ENCODE measurements at regions not wholly inside any gene's neighbourhood (a gene's known extent, or its start where the extent isn't known, plus 50 kb on each side); places are given as distances from the start of the nearest gene placed in this dataset.
A peak's percentile ranks its signal among the peaks of the same experiment; 100 is the strongest.

DNA sequence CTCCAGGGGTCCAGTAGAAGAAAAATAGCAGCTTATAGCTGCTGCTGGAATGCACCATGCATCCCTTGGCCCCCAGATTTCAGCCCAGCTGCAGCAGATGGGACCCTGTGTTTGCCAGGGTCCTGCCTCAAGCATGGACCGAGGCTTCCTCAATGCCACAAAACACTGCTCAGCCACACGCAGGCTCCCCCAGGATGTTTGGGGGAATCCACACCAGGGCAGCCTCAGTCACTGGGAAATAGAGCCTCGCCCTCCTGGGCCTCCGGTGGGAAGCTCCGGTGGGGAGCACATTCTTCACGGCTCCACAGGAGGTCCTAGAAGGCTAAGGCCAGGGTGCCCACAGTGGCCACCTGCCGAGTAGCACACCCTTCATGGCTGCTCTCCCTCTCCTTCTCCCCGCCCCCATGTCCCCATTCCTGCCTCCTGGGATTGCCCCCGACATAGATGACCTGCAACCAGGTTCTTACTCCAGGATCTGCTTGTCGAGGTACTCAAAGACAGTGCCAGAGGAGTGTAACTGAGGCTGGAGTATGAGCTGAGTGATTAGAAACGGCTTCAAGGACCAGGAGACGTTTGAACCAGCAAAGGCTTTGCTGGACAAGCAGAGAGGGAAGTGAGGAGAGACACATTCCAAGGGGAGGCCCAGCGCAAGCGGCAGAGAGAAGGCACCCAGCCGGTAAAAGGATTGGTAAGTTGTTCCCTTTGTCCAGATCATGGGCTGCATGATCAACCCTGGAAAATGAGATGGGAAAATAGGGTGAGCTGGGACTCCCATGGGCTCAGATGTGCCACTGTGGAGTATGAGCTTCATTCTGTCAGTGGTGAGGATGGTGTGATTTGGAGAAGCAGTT is 110.7 kb upstream of the UQCRFS1 start:
- no peak for DNase-seq (ENCODE audit: low spot score)

DNA sequence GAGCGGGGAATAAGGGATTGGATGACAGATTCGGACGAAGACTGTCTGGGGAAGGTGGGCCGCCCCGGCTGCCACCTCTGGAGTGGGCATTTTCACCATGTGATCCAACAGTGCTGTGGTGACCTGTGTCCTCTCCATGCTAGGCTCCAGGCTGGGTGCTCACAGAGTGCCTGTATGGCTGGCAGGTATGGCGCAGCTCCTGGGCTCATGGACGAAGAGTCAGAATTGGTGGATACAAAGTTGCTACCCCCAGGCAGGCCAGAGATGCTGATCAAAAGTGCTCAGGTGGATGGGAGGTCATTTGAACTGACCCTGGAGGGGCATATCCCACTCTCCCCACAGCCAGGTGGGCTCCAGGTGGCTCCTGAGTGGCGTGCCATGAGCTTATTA is 111.3 kb upstream of the UQCRFS1 start:
- no peak for DNase-seq (ENCODE audit: low spot score)

DNA sequence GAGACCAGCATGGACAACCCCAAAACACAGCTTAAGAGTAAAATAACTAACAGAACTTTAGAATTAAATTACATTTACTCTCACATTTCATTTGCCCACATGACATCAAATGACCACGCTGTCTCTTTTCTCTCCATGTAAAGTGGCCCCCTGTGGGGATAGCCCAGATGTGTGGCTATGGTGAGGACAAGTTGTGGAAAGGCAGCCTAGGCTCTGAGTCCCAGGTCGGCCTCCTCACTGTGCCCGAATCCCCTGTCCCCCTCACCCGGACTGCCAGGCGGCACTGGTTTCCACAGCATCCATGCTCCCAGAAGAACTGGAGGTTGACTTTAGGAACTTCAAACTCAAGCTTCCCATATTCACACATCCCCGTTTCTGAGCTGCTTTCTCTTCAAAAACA is 111.8 kb upstream of the UQCRFS1 start:
- DNase-seq (ENCODE audit: low spot score): no peak

DNA sequence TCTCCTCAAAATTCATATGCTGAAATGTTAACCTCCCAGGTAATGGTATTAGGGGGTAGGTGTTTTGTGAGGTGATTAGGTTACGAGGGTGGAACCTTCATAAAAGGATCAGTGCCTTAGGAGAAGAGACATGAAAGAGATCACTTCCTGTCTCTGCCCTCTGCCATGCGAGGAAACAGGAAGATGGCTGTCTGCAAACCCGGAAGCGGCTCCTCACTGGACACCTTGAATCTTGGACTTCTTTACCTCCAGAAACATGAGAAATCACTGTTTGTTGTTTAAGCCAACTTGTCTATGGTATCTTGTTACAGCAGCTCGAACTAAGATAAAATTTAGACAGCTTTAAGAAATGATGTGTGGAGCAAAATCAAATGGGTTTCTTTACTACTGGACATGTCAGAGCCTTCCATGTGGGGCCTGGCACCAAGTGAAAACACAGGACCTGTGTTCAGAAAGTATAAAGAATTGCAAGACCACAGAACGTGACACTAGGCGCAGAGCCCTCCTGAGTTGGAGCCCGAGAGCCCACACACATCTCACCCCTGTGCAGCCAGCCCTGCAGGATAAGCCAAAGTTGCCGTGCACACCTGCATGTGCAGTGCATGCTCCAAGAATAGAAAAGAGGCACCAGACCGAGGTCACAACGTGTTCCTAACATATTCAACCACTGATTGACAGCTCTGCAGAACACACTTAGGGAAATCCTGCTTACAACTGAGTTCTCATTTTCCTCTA is 112.5 kb upstream of the UQCRFS1 start:
- no peak for DNase-seq (ENCODE audit: low spot score)

DNA sequence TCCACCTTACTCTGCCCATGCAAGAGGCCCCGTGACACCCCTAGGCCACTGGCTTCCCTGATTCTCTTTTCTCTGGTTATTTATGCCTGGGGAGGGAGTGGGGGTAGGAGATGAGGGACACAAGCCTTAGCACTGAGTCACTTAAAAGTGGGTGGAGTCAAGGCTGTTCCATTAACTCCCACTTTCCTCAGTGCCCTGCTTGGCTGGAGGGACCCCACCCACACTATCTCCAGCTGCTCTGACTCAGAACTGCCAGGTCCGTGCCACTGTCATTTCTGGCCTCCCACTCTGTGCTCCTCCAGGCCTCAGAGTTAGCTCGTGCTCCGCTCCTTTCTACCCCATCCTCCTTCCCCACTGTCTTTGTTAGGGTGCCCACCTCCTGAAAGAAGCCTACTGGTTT is 113.4 kb upstream of the UQCRFS1 start:
- no peak for DNase-seq (ENCODE audit: low spot score)

DNA sequence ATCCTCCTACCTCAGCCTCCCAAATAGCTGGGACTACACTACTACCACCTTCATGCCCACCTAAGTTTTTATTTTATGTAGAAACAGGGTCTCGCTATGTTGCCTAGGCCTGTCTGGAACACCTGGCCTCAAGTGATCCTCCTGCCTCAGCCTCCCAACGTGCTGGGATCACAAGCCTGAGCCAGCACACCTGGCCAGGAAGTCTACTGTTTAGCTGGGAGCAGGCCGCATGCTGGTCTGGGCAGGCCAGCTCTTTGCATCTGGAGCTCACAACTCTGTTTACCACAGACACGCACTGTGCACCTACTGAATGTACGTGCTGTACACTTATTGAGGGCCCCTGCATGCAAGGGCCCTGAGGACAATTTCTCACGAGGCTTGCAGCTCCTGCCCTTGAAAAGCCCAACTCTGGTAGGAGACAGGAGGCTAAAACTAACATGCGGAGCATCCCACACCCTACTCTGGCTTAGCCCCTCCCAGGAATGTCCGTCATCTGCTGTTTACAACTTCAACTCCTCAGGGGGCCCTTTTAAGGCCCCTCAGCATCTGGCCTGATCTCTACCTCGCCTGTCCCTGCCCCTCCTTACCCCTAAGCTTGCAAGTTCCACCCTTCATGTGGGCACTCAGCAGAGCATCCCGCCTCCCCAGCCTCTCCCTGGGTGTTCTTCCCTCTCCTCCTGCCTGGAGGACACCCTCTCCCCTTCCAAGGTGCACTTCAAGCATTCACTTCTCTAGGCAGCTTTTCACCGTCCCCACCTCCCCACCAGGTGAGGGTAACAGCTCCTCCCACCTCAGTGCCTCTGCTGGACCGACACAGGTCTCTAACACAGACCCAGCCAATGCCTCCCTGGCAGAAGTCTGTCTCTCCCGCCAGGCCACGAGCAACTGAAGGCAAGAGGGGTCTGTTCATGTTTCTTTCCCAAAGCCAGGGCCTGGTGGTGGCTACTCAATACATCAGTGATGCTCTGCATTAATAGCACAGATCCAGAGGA is 114.2 kb upstream of the UQCRFS1 start:
- no peak for DNase-seq (ENCODE audit: low spot score)

DNA sequence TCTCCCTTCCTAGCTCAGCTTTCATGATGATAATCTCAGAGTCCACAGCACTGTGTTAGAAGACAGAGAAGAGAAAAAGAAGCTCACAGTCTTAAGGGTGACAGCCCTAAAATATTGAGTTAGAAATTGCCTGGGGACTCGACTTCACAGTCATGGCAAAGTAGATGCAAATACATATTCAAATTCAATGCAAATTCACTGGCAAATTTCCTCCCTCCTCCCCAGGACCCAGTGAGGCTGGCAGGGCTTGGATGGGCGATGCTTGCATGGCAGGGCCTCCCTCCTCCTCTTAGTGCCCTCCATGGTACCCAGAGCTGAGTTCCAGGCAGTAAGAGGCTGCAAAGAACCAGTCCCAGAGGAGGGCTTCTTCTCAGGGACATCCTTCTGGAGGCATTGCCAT is 115.6 kb upstream of the UQCRFS1 start:
- no peak for DNase-seq (ENCODE audit: low spot score)

DNA sequence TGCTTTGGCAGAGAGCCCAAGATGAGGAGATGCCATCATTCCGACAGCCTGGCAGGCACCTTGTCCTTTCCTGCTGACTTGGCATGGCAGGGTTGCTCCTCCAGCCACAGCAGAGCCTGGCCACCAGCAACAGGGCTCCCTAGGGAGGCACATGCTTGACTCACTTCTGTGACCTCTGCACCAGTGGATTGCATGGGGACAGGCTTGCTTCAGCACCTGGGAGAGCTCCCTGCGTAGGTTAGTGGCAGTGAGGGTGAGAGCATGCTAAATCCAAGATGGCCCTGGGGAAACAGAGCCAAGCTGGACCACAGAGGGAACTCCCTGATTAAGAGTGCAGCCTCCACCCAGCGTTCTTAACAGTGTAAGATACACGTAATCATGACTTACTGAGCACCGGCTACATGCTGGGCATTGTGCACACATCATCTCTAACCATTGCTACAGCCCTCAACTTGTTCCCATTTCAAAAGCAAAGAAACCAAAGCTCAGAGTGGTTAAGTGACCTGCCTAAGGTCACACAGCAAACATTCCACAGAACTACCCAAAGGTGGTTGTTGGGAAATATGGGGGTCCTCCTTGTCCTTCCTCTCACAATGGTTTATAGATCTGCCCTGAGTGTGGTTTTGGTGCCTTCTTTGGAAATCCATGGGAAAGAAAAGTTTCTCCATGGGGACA is 116.6 kb upstream of the UQCRFS1 start:
- peak; percentile 12 for DNase-seq (ENCODE audit: low spot score)

DNA sequence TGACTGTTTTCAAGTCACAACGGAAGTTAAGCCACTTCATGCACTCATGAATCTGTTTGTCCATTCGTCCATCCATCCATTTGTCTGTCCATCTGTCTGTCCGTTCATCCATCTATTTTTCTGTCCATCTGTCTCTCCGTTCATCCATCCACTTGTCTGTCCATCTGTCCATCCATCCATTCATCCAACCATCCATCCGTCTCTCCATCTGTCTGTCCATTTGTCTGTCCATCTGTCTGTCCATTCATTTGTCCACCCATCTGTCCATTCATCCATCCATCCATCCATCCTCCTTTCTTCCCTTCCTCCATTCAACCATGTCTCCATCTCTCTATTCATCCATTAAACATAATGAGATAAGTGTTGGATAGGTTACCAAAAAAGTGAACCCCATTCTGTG is 123.5 kb upstream of the UQCRFS1 start:
- no peak for DNase-seq (ENCODE audit: low spot score)

DNA sequence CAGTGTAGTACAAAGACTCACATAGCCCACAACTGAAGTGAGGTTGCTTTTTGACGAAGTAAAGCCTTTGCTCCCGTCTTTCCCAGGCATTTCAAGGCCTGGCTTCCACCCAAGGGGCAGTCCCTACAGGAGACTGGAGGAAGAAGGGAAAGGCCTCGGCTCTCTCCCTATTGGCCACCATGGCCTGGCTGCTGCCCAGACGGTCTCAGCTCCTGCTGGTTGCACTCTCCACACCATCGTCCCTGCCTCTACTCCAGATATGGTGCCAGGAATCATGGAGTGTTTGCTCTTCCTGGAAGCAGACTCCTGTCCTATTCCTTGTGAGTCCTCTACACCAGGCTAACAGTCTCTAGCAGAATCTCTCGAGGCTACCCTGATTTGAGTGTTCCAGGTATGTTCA is 124.1 kb upstream of the UQCRFS1 start:
- DNase-seq (ENCODE audit: low spot score): no peak

DNA sequence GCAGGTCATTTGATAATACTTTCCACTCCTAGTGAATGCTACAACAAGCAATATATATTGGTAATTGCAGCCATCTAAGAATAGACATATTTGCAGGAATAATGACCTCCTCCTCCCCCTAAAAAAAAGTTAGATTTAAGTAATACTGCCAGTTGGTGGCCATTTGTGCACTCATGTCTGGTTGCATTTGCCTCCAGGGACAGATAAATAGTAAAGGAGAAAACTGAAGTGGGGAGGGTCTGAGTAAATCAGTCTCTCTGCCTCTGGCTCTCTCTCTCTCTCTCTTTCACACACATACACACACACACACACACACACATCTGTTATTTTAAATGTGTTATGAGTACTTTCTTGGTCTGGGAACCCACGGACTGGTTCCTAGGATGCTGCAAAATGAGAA is 125.5 kb upstream of the UQCRFS1 start:
- DNase-seq (ENCODE audit: low spot score): no peak

DNA sequence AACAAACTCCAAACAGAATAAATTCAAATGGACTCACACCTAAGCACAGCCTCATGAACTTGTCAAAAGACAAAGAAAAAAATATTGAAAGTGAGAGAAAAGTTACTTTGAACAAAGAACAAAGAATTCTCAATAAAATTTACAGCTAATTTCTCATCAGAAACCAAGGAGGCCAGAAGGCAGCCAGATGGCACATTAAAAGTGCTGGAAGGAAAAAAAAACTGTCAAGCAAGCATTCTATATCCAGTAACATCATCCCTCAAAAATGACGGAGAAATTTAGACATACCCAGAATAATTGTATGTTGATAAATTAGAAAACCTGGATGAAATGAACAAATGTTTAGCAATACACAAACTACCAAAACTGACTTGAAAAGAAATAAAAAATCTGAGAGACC is 129.8 kb upstream of the UQCRFS1 start:
- no peak for DNase-seq (ENCODE audit: low spot score)

DNA sequence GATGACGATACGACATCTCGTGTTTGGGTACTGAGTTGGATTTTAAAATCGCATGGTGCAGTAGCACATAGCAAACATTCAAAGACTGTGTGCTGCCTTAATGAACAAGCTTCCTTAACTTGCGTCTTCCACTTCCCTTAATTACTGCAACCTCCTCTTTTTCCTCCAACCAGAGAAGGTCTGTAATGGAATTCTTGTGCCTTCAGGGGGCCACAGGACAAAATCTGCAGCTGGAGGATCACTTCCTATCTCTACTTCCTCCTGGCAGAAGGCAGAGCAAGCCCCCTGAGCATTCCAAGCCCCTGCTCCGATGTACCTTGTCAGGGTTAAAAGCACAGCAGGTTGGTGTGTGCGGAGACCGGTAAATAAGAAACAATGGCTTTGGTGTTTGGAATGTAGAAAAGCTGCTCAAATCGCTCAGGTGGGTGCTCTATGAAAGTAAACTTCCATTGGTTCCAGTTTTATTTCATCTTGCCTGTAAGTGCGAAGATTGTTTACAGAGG is 151.3 kb upstream of the UQCRFS1 start:
- DNase-seq (ENCODE audit: low spot score): no peak

DNA sequence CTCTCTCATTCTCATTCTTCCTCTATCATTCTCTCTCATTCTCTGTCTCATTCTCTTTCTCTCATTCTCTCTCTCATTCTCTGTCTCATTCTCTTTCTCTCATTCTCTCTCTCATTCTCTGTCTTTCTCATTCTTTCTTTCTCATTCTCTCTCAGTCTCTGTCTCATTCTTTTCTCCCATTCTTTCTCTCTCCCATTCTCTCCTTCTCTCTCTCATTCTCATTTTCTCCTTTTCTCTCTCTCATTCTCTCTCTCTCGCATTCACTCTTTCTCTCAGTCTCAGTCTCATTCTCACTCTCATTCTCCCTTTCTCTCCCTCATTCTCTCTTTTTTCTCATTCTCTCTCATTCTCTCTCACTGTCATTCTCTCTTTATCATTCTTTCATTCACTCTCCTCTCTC is 152.0 kb upstream of the UQCRFS1 start:
- DNase-seq (ENCODE audit: low spot score): no peak

DNA sequence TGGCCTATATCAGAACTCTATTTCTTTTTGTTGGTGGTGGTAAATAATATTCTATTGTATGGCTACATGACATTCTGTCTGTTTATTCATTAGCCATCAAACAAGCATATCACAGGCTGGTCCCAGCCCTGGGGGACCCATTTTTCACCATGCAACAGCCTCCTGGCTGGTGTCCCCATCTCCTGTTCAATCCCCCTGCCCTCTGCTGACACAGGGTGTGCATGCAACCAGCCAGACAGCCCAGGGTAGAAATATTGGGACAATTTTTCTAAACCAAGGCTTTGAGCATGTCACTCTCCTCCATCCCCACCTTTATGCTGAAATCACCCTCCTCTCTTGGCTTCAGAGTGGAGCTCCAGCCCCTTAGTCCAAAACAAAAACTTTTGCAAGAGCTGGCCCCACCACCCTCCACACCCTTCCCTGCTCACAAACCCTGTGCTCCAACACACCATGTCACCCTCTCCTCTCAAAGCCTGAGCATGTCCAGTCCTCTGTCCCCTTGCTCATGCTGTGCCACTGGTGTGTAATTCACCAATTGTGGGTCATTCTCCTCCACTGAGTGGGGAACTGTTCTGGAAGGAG is 153.0 kb upstream of the UQCRFS1 start:
- DNase-seq (ENCODE audit: low spot score): no peak

DNA sequence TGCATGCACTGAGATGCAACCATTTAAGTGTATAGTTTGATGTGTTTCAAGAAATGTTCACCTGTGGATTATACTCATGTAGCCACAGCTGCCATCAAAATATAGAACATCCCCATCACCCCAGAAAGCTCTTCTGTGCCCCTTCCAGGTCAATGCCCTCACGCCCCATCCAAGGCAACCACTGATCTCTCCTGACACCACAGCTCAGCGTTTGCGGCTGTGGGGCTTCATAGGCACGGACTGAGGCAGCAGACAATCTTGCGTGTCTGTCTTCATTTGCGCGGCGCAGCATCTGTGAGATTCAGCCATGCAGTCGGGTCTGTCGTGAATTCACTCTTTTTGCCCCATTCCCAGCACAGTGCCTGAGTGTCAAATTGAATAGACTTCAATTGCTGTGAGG is 153.8 kb upstream of the UQCRFS1 start:
- no peak for DNase-seq (ENCODE audit: low spot score)

DNA sequence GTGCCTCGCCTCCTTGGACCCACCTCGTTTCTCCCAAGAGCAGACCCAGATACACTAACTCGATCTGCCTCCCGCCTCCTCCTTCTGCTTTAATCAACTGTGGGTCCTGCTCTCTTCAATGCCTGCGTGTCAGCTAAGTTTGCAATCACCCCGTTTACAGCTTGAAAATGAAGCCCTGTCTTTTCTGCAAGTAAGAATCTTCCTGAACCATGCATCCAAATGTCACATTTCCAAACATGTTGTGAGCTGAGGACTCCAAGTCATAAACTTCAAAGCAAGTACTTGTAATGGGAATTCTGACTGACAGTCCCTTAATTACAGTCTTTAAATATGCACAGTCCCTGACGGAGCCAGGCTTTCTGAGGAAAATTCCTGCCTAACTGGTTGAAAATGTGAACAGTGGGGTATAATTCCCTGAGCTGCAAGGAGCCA is 154.9 kb upstream of the UQCRFS1 start:
- DNase-seq (ENCODE audit: low spot score): no peak

DNA sequence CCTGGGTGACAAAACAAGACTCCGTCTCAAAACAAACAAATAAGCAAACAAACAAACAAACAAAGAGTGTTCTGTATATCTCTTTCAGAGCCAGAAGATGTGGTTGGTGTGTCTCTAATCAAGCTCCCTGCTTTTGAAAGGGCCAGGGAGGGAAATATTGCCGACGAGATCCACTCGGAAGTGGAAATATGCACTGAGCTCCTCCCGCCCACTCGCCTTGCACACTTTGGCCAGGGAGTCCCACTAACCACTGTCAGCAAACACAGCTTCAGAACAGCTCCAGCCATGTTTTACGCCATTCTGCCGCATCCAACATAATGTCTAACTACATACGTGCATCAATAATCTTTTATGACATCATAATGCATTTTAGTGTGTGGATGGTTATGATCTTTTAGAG is 155.5 kb upstream of the VSTM2B start:
- DNase-seq (ENCODE audit: low spot score): no peak

DNA sequence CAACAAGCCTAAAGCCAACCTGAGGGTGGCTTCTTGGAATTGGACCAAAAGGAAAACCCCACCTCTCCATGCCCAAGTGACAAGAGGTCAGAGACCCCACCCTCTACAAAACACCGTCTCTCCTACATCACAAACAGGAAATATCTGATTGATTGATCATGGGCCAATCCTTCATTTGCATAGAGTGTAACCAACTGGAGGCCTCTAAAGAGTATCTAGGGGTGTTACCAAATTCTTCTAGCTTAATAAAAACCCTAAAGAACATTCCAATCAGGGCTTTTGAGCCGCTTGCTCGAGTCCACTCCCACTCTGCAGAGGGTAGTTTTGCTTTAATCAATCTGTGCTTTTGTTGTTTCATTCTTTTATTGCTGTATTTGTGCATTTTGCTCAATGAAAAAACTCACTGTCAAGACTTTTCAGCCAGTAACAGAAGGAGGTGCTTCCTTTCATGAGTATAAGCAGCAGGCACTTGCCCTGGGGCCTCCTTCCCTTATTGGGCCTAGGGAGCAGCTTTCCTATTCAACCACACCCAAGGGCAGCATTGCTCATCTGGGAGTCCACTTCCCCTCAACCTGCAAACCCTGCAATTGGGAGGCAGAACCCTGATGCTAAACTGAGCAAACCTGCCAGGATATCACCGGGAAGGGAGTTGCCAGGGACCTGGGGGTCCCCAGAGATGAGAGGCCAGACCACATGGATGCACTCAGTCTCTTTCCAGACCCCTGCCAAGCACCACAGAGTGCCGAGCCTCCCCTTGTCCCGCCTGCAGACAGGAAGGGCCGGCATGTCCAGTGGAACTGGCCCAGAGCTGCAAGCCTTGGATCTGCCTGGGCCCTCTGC is 154.3 kb upstream of the VSTM2B start:
- no peak for DNase-seq (ENCODE audit: low spot score)

DNA sequence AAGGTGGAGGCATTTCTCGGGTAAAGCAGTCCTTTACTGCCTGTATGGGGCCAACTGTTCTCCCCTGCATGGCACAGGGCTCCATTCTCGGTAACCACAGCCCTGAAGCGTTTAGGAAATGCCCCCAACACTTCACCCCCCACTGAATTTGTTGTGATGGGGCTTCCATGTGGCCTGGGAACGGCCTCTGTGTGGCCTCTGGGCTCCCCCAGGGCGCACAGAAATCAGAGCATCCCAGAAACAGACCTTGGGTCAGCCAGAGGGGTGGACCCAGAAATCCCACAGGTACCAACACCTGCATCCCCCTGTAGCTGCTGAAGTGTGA is 153.7 kb upstream of the VSTM2B start:
- DNase-seq (ENCODE audit: low spot score): no peak
